HL-60 (cell line): ENCODE measurements at regions not wholly inside any gene's neighbourhood (a gene's known extent, or its start where the extent isn't known, plus 50 kb on each side); places are given as distances from the start of the nearest gene placed in this dataset.

Source experiments
- GABPA ChIP-seq: IDR thresholded peaks from 2 replicates; pipeline ENCODE4 v1.6.1; 2012; ENCODE audit warnings: low read depth
- POLR2AphosphoS5 ChIP-seq: IDR thresholded peaks from 2 replicates; pipeline ENCODE4 v1.6.1; 2012; ENCODE audit warnings: low read depth
- SPI1 ChIP-seq: IDR thresholded peaks from 2 replicates; pipeline ENCODE4 v1.6.1; 2012; ENCODE audit warnings: low read depth, mild to moderate bottlenecking, borderline replicate concordance
- TF ChIP-seq, protein P1 (sequence below): IDR thresholded peaks from one replicate; pipeline ENCODE4 v1.5.1; 2011; ENCODE audit warnings: low read length, control low read depth, inconsistent platforms; ENCODE audit not compliant: insufficient read depth
- TF ChIP-seq, protein P2 (sequence below): IDR thresholded peaks from 2 replicates; pipeline ENCODE4 v1.6.1; 2012; ENCODE audit warnings: low read depth; ENCODE audit not compliant: insufficient replicate concordance

DNA sequence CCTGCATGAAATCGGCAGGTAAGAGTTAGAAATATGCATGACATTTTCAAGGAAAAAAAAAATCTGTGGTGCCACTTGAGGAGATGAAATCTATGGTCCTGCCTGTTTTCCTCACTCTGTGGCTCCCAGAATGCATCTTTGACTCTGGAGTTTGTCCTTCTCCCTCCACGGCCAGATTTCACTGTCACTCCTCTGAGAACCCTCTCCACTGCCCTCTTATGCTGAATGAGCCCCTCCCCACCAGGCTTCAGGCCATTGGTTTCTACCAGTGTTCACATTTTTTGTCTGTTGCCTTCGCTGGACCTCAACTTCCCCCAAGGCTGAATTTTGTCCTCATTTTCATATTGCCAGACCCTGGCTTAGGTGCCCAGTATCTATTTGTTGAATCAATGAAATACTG is 235.0 kb downstream of the ZIC5 start:
- TF ChIP-seq, protein P1, sequence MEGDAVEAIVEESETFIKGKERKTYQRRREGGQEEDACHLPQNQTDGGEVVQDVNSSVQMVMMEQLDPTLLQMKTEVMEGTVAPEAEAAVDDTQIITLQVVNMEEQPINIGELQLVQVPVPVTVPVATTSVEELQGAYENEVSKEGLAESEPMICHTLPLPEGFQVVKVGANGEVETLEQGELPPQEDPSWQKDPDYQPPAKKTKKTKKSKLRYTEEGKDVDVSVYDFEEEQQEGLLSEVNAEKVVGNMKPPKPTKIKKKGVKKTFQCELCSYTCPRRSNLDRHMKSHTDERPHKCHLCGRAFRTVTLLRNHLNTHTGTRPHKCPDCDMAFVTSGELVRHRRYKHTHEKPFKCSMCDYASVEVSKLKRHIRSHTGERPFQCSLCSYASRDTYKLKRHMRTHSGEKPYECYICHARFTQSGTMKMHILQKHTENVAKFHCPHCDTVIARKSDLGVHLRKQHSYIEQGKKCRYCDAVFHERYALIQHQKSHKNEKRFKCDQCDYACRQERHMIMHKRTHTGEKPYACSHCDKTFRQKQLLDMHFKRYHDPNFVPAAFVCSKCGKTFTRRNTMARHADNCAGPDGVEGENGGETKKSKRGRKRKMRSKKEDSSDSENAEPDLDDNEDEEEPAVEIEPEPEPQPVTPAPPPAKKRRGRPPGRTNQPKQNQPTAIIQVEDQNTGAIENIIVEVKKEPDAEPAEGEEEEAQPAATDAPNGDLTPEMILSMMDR, result no peak
- TF ChIP-seq POLR2AphosphoS5 (no peak), GABPA (no peak), SPI1 (no peak)
- TF ChIP-seq, protein P2, sequence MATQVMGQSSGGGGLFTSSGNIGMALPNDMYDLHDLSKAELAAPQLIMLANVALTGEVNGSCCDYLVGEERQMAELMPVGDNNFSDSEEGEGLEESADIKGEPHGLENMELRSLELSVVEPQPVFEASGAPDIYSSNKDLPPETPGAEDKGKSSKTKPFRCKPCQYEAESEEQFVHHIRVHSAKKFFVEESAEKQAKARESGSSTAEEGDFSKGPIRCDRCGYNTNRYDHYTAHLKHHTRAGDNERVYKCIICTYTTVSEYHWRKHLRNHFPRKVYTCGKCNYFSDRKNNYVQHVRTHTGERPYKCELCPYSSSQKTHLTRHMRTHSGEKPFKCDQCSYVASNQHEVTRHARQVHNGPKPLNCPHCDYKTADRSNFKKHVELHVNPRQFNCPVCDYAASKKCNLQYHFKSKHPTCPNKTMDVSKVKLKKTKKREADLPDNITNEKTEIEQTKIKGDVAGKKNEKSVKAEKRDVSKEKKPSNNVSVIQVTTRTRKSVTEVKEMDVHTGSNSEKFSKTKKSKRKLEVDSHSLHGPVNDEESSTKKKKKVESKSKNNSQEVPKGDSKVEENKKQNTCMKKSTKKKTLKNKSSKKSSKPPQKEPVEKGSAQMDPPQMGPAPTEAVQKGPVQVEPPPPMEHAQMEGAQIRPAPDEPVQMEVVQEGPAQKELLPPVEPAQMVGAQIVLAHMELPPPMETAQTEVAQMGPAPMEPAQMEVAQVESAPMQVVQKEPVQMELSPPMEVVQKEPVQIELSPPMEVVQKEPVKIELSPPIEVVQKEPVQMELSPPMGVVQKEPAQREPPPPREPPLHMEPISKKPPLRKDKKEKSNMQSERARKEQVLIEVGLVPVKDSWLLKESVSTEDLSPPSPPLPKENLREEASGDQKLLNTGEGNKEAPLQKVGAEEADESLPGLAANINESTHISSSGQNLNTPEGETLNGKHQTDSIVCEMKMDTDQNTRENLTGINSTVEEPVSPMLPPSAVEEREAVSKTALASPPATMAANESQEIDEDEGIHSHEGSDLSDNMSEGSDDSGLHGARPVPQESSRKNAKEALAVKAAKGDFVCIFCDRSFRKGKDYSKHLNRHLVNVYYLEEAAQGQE, result no peak
